HFF-Myc (cell line): ENCODE measurements at regions not wholly inside any gene's neighbourhood (a gene's known extent, or its start where the extent isn't known, plus 50 kb on each side); places are given as distances from the start of the nearest gene placed in this dataset.

Source experiments
- DNase-seq: peaks from one replicate; pipeline ENCODE4 v3.0.0-alpha.2; 2011; ENCODE audit warnings: low read depth; ENCODE audit errors: extremely low read depth
- H3K4me3 ChIP-seq: replicated peaks from 2 replicates; pipeline ENCODE4 v1.5.1; 2011; ENCODE audit warnings: low read depth, mild to moderate bottlenecking, control low read depth, low read length
- TF ChIP-seq, protein P1 (sequence below): IDR thresholded peaks from 2 replicates; pipeline ENCODE4 v1.5.1; 2012; ENCODE audit warnings: mild to moderate bottlenecking, low read depth, low read length, control low read depth; ENCODE audit errors: missing control alignments

GRCh38 chr14:86521031-86521730, 991.2 kb downstream of the FLRT2 start:
- no peak overlapping the region for H3K4me3 ChIP-seq
- no peak for DNase-seq
- TF ChIP-seq, protein P1, sequence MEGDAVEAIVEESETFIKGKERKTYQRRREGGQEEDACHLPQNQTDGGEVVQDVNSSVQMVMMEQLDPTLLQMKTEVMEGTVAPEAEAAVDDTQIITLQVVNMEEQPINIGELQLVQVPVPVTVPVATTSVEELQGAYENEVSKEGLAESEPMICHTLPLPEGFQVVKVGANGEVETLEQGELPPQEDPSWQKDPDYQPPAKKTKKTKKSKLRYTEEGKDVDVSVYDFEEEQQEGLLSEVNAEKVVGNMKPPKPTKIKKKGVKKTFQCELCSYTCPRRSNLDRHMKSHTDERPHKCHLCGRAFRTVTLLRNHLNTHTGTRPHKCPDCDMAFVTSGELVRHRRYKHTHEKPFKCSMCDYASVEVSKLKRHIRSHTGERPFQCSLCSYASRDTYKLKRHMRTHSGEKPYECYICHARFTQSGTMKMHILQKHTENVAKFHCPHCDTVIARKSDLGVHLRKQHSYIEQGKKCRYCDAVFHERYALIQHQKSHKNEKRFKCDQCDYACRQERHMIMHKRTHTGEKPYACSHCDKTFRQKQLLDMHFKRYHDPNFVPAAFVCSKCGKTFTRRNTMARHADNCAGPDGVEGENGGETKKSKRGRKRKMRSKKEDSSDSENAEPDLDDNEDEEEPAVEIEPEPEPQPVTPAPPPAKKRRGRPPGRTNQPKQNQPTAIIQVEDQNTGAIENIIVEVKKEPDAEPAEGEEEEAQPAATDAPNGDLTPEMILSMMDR, result no peak

- TF ChIP-seq, protein P1, result no peak
- DNase-seq, result no peak
- H3K4me3 ChIP-seq, result no peak overlapping the region
Measured at GRCh38 chr14:86518298-86518697, 988.4 kb downstream of the FLRT2 start.

GRCh38 chr14:86515195-86515594, 985.3 kb downstream of the FLRT2 start:
- TF ChIP-seq, protein P1, result no peak
- no peak overlapping the region for H3K4me3 ChIP-seq
- DNase-seq, result no peak

GRCh38 chr14:86513564-86513963, 983.6 kb downstream of the FLRT2 start:
- H3K4me3 ChIP-seq, result no peak overlapping the region
- no peak for DNase-seq
- TF ChIP-seq, protein P1, result no peak

DNA sequence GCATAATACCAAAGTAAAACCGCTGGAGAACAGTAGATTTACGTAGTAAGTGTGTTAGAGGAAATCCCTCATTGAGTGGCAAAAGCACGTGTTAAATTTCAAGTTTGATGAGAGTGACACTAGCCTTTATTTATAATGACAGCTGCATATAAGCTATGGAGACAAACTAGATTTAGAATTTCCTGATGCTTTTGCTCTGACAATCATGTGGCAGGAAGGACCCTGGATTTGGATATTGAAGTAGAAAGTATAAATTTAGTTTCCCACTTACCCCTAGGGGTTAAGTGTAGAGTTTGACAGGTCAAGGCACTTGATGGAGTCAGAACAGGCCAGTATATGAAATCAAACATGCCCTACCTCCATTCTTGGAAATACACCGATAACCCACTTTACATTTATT, 983.1 kb downstream of the FLRT2 start:
- TF ChIP-seq, protein P1, result no peak
- no peak for DNase-seq
- no peak overlapping the region for H3K4me3 ChIP-seq

- no peak for DNase-seq
- no peak overlapping the region for H3K4me3 ChIP-seq
- TF ChIP-seq, protein P1, result no peak
Measured at GRCh38 chr14:86510491-86510890, 980.5 kb downstream of the FLRT2 start.

GRCh38 chr14:86505808-86506207, 975.9 kb downstream of the FLRT2 start:
- DNase-seq, result no peak
- TF ChIP-seq, protein P1, result no peak
- H3K4me3 ChIP-seq, result no peak overlapping the region
